Activated naive CD8-positive, alpha-beta T cell treated with anti-CD3 and anti-CD28 coated beads, Interleukin-2, amount 10 ng/mL, durations not matched to agents 7 days and 5 days (primary cell): ENCODE measurements at regions not wholly inside any gene's neighbourhood (a gene's known extent, or its start where the extent isn't known, plus 50 kb on each side); places are given as distances from the start of the nearest gene placed in this dataset.
"Not testable (repeated sequence)": the region's sequence is repeated elsewhere in the genome, so short reads cannot be mapped to it uniquely, and the experiment has no call there.

Source experiments
- ATAC-seq: fragments of 150-1000 bp; cut with Tn5 transposase; one replicate; pipeline ENCODE4 v1.10.0; 2021; ENCODE audit warnings: low read depth, moderate library complexity
- POLR2A ChIA-PET: fragments of 350-600 bp; sonication (Branson Sonifier 250); formaldehyde crosslinking; loops from one replicate; lab custom pipeline; 2021; ENCODE audit warnings: antibody characterized with exemption; lab: Charles Lee
- DNase-seq: peaks from one replicate; pipeline ENCODE4 v3.0.0; 2021
- H3K27ac Mint-ChIP-seq: one replicate; pipeline ENCODE4 v1.8.0; 2022; ENCODE audit warnings: mild to moderate bottlenecking, mixed read lengths
- H3K27me3 Mint-ChIP-seq: one replicate; pipeline ENCODE4 v1.8.0; 2022; ENCODE audit warnings: mild to moderate bottlenecking, moderate library complexity, mixed read lengths
- H3K36me3 Mint-ChIP-seq: one replicate; pipeline ENCODE4 v1.8.0; 2021; ENCODE audit warnings: mild to moderate bottlenecking, mixed read lengths
- H3K4me1 Mint-ChIP-seq: one replicate; pipeline ENCODE4 v1.8.0; 2021; ENCODE audit warnings: mixed read lengths
- H3K4me3 Mint-ChIP-seq: one replicate; pipeline ENCODE4 v1.8.0; 2022; ENCODE audit warnings: mild to moderate bottlenecking, moderate library complexity, mixed read lengths
- H3K9me3 Mint-ChIP-seq: one replicate; pipeline ENCODE4 v1.8.0; 2021; ENCODE audit warnings: mixed read lengths

GRCh38 chr2:53220969-53221368 lies 546.6 kb upstream of the CHAC2 start:
- H3K4me1 Mint-ChIP-seq: no peaks in the 10 kb centered on the region
- no peaks in the 10 kb centered on the region for H3K36me3 Mint-ChIP-seq
- DNase-seq (no peak), ATAC-seq (no peak)
- H3K4me3 Mint-ChIP-seq: no peak overlapping the region
- H3K9me3 Mint-ChIP-seq: peaks cover 2% of the 10 kb centered on the region
- POLR2A ChIA-PET: no interaction called here
- no peaks in the 10 kb centered on the region for H3K27me3 Mint-ChIP-seq
- H3K27ac Mint-ChIP-seq: no peak overlapping the region

- DNase-seq (no peak), ATAC-seq (no peak)
- Mint-ChIP-seq H3K4me1 (no peaks in the 10 kb centered on the region), H3K27ac (no peak overlapping the region), H3K27me3 (no peaks in the 10 kb centered on the region), H3K4me3 (no peak overlapping the region), H3K9me3 (peaks cover 6% of the 10 kb centered on the region), H3K36me3 (no peaks in the 10 kb centered on the region)
- POLR2A ChIA-PET: no interaction called here
These were observed 550.4 kb upstream of the CHAC2 start for GRCh38 chr2:53217250-53217649.

- ATAC-seq (no peak), DNase-seq (no peak)
- Mint-ChIP-seq H3K4me3 (no peak overlapping the region), H3K4me1 (no peaks in the 10 kb centered on the region), H3K27me3 (no peaks in the 10 kb centered on the region), H3K9me3 (peaks cover 6% of the 10 kb centered on the region), H3K36me3 (no peaks in the 10 kb centered on the region), H3K27ac (no peak overlapping the region)
- POLR2A ChIA-PET: no interaction called here
These were observed 550.8 kb upstream of the CHAC2 start for GRCh38 chr2:53216805-53217204.

- Mint-ChIP-seq H3K9me3 (peaks cover 6% of the 10 kb centered on the region), H3K4me1 (no peaks in the 10 kb centered on the region), H3K4me3 (no peak overlapping the region), H3K27ac (no peak overlapping the region), H3K27me3 (no peaks in the 10 kb centered on the region), H3K36me3 (no peaks in the 10 kb centered on the region)
- POLR2A ChIA-PET: no interaction called here
- no peak for ATAC-seq
- DNase-seq: no peak
These were observed 555.0 kb upstream of the CHAC2 start for GRCh38 chr2:53212576-53212975.

GRCh38 chr2:53211201-53211774 lies 556.3 kb upstream of the CHAC2 start:
- POLR2A ChIA-PET: no interaction called here

GRCh38 chr2:53210538-53210937 lies 557.1 kb upstream of the CHAC2 start:
- no peak for DNase-seq
- Mint-ChIP-seq H3K4me3 (no peak overlapping the region), H3K27ac (no peak overlapping the region), H3K9me3 (peaks cover 4% of the 10 kb centered on the region), H3K36me3 (no peaks in the 10 kb centered on the region), H3K4me1 (no peaks in the 10 kb centered on the region), H3K27me3 (no peaks in the 10 kb centered on the region)
- POLR2A ChIA-PET: no interaction called here
- no peak for ATAC-seq

More at GRCh38 chr2:53211201-53211774, 556.3 kb upstream of the CHAC2 start:
- DNase-seq (no peak), ATAC-seq (no peak)
- H3K27ac Mint-ChIP-seq: no peak overlapping the region
- H3K27me3 Mint-ChIP-seq: no peaks in the 10 kb centered on the region
- H3K36me3 Mint-ChIP-seq: no peaks in the 10 kb centered on the region
- no peaks in the 10 kb centered on the region for H3K4me1 Mint-ChIP-seq
- no peak overlapping the region for H3K4me3 Mint-ChIP-seq
- H3K9me3 Mint-ChIP-seq: peaks cover 6% of the 10 kb centered on the region

- H3K36me3 Mint-ChIP-seq: no peaks in the 10 kb centered on the region
- ATAC-seq (no peak), DNase-seq (no peak)
- H3K27me3 Mint-ChIP-seq: no peaks in the 10 kb centered on the region
- no peak overlapping the region for H3K27ac Mint-ChIP-seq
- POLR2A ChIA-PET: no interaction called here
- no peaks in the 10 kb centered on the region for H3K4me1 Mint-ChIP-seq
- no peak overlapping the region for H3K4me3 Mint-ChIP-seq
- peaks cover 4% of the 10 kb centered on the region for H3K9me3 Mint-ChIP-seq
These were observed 557.7 kb upstream of the CHAC2 start for GRCh38 chr2:53209679-53210458.

GRCh38 chr2:53208815-53209214 lies 558.8 kb upstream of the CHAC2 start:
- POLR2A ChIA-PET: interaction anchor here (0.6 kb wide), 1 partner anchor 45 kb away, joined by 3 read pairs; no protein-coding TSS in a partner anchor
- H3K4me3 Mint-ChIP-seq: no peak overlapping the region
- DNase-seq (no peak), ATAC-seq (no peak)
- H3K9me3 Mint-ChIP-seq: peaks cover 2% of the 10 kb centered on the region
- H3K27ac Mint-ChIP-seq: no peak overlapping the region
- H3K27me3 Mint-ChIP-seq: no peaks in the 10 kb centered on the region
- H3K36me3 Mint-ChIP-seq: no peaks in the 10 kb centered on the region
- H3K4me1 Mint-ChIP-seq: no peaks in the 10 kb centered on the region

- H3K36me3 Mint-ChIP-seq, POLR2A ChIA-PET: not testable (repeated sequence)
These were observed 561.4 kb upstream of the CHAC2 start for GRCh38 chr2:53206226-53206625.

GRCh38 chr2:53202063-53202462 lies 565.5 kb upstream of the CHAC2 start:
- no peak for ATAC-seq
- DNase-seq: no peak
- H3K4me3 Mint-ChIP-seq: no peak overlapping the region
- H3K4me1 Mint-ChIP-seq: no peaks in the 10 kb centered on the region
- H3K27me3 Mint-ChIP-seq: no peaks in the 10 kb centered on the region
- POLR2A ChIA-PET: no interaction called here
- H3K9me3 Mint-ChIP-seq: peaks cover 1% of the 10 kb centered on the region
- no peaks in the 10 kb centered on the region for H3K36me3 Mint-ChIP-seq
- no peak overlapping the region for H3K27ac Mint-ChIP-seq

More at GRCh38 chr2:53206226-53206625, 561.4 kb upstream of the CHAC2 start:
- H3K4me1 Mint-ChIP-seq, ATAC-seq, H3K4me3 Mint-ChIP-seq, H3K27me3 Mint-ChIP-seq, H3K9me3 Mint-ChIP-seq, DNase-seq, H3K27ac Mint-ChIP-seq: not testable (repeated sequence)

- no peaks in the 10 kb centered on the region for H3K4me1 Mint-ChIP-seq
These were observed 567.5 kb upstream of the CHAC2 start for GRCh38 chr2:53200072-53200471.

GRCh38 chr2:53188851-53189510 lies 578.6 kb upstream of the CHAC2 start:
- Mint-ChIP-seq H3K4me1 (no peaks in the 10 kb centered on the region), H3K27ac (no peak overlapping the region), H3K36me3 (no peaks in the 10 kb centered on the region), H3K27me3 (no peaks in the 10 kb centered on the region), H3K9me3 (peaks cover 7% of the 10 kb centered on the region), H3K4me3 (no peak overlapping the region)
- DNase-seq (no peak), ATAC-seq (no peak)
- POLR2A ChIA-PET: no interaction called here

More at GRCh38 chr2:53200072-53200471, 567.5 kb upstream of the CHAC2 start:
- DNase-seq (no peak), ATAC-seq (no peak)
- POLR2A ChIA-PET: no interaction called here
- Mint-ChIP-seq H3K27me3 (no peaks in the 10 kb centered on the region), H3K27ac (no peak overlapping the region), H3K36me3 (no peaks in the 10 kb centered on the region), H3K9me3 (peaks cover 1% of the 10 kb centered on the region), H3K4me3 (no peak overlapping the region)

- H3K27ac Mint-ChIP-seq: no peak overlapping the region
- POLR2A ChIA-PET: no interaction called here
These were observed 584.0 kb upstream of the CHAC2 start for GRCh38 chr2:53183581-53183980.

GRCh38 chr2:53182601-53183000 lies 585.0 kb upstream of the CHAC2 start:
- no peaks in the 10 kb centered on the region for H3K27me3 Mint-ChIP-seq
- H3K36me3 Mint-ChIP-seq: no peaks in the 10 kb centered on the region
- H3K9me3 Mint-ChIP-seq: no peaks in the 10 kb centered on the region
- ATAC-seq: no peak
- H3K27ac Mint-ChIP-seq: no peak overlapping the region
- POLR2A ChIA-PET: no interaction called here
- no peaks in the 10 kb centered on the region for H3K4me1 Mint-ChIP-seq
- no peak overlapping the region for H3K4me3 Mint-ChIP-seq
- no peak for DNase-seq

More at GRCh38 chr2:53183581-53183980, 584.0 kb upstream of the CHAC2 start:
- DNase-seq: no peak
- Mint-ChIP-seq H3K27me3 (no peaks in the 10 kb centered on the region), H3K9me3 (no peaks in the 10 kb centered on the region), H3K4me1 (no peaks in the 10 kb centered on the region), H3K36me3 (no peaks in the 10 kb centered on the region), H3K4me3 (no peak overlapping the region)
- ATAC-seq: no peak
